NT2/D1 (cell line): ENCODE measurements at regions not wholly inside any gene's neighbourhood (a gene's known extent, or its start where the extent isn't known, plus 50 kb on each side); places are given as distances from the start of the nearest gene placed in this dataset.

Experiments
- YY1 ChIP-seq: IDR thresholded peaks from 2 replicates; pipeline ENCODE4 v1.6.1; 2011; ENCODE audit not compliant: insufficient read length, insufficient read depth
- ZNF274 ChIP-seq: IDR thresholded peaks from 2 replicates; pipeline ENCODE4 v1.6.1; 2011; ENCODE audit warnings: mild to moderate bottlenecking, low read depth, low read length

DNA sequence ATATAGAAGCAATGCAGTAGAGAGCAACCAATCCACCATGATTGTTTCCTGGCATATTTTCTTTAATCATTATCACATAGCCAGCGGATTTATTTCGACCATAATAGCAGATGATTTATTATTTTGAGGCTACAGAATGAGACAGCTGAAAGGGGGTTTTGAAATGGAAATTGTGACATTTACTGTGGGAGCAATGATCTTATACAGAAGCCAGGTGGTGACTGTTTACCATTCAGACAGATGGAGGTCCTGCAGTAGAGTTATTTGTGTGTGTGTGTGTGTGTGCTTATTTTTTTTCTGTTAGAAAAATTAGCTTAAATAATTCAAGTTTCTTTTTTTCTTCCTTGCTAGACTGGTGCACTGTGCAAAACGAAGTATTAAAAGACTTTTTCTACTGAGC lies 1784.5 kb downstream of the MRPL39 start:
- TF ChIP-seq ZNF274 (no peak), YY1 (no peak)
